SK-N-SH treated with all-trans-retinoic acid at 6 μM for 48 hours (cell line): ENCODE measurements at regions not wholly inside any gene's neighbourhood (a gene's known extent, or its start where the extent isn't known, plus 50 kb on each side); places are given as distances from the start of the nearest gene placed in this dataset.

Source experiments
- ARNTL ChIP-seq: fragments of 450-650 bp; formaldehyde crosslinking; IDR thresholded peaks from 2 replicates; pipeline ENCODE4 v1.5.0; 2020; ENCODE audit warnings: low read depth, mild to moderate bottlenecking, moderate library complexity, borderline replicate concordance
- ISL1 ChIP-seq: fragments of 250-450 bp; sonication (Bioruptor Pico); IDR thresholded peaks from 2 replicates; pipeline ENCODE4 v2.1.2; 2022; ENCODE audit warnings: mild to moderate bottlenecking, moderate library complexity
- RARB ChIP-seq: fragments of 250-450 bp; sonication (Bioruptor Pico); IDR thresholded peaks from 2 replicates; pipeline ENCODE4 v1.8.0; 2021; ENCODE audit warnings: mild to moderate bottlenecking, moderate library complexity
- SNAI2 ChIP-seq: fragments of 250-450 bp; sonication (Bioruptor Pico); IDR thresholded peaks from 2 replicates; pipeline ENCODE4 v1.5.0; 2020; ENCODE audit warnings: mild to moderate bottlenecking, moderate library complexity
- TOX ChIP-seq: fragments of 250-450 bp; sonication (Bioruptor Pico); IDR thresholded peaks from 2 replicates; pipeline ENCODE4 v1.8.0; 2021; ENCODE audit warnings: mild to moderate bottlenecking, moderate library complexity, borderline replicate concordance
- ZC3H10 ChIP-seq: fragments of 250-450 bp; sonication (Bioruptor Pico); IDR thresholded peaks from 2 replicates; pipeline ENCODE4 v1.5.1; 2021; ENCODE audit warnings: mild to moderate bottlenecking, moderate library complexity
- ZNF70 ChIP-seq: fragments of 450-650 bp; formaldehyde crosslinking; IDR thresholded peaks from 2 replicates; pipeline ENCODE4 v1.5.0; 2020; ENCODE audit warnings: mild to moderate bottlenecking, moderate library complexity
- TF ChIP-seq, protein P1 (sequence below): fragments of 250-450 bp; sonication (Bioruptor Pico); IDR thresholded peaks from 2 replicates; pipeline ENCODE4 v1.8.0; 2020; ENCODE audit warnings: mild to moderate bottlenecking, moderate library complexity, borderline replicate concordance
- TF ChIP-seq, protein P2 (sequence below): fragments of 250-450 bp; sonication (Bioruptor Pico); IDR thresholded peaks from 2 replicates; pipeline ENCODE4 v1.5.1; 2020; ENCODE audit warnings: low read depth, mild to moderate bottlenecking, moderate library complexity

DNA sequence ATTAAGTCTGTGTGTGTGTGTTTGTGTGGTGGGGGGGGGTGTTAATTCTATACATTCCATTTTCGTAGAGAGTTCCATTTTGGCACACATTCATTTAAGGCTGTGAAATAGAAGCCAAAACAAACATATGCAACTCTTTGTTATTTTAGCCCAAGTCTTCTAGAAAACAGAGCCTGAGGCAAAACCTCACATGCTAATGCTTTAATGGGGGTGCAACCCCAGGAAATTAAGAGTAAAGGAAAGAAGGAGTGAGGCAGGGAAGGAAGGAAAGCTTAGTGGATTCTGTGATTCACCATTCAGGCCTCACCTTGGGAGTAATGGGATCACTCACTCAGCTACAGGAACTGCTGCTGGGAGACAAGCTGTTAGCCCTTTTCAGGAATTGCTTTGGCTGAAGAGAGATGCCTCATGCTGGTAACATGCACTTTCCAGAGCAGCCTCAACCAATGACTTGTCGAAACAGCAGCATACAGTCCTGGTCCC, 73.0 kb upstream of the CTTNBP2 start:
- no peak for TF ChIP-seq ARNTL (CRISPR knock-in tag)
- no peak for TF ChIP-seq ISL1 (CRISPR knock-in tag)
- no peak for TF ChIP-seq RARB
- TF ChIP-seq, protein P1, sequence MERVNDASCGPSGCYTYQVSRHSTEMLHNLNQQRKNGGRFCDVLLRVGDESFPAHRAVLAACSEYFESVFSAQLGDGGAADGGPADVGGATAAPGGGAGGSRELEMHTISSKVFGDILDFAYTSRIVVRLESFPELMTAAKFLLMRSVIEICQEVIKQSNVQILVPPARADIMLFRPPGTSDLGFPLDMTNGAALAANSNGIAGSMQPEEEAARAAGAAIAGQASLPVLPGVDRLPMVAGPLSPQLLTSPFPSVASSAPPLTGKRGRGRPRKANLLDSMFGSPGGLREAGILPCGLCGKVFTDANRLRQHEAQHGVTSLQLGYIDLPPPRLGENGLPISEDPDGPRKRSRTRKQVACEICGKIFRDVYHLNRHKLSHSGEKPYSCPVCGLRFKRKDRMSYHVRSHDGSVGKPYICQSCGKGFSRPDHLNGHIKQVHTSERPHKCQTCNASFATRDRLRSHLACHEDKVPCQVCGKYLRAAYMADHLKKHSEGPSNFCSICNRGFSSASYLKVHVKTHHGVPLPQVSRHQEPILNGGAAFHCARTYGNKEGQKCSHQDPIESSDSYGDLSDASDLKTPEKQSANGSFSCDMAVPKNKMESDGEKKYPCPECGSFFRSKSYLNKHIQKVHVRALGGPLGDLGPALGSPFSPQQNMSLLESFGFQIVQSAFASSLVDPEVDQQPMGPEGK (CRISPR knock-in tag) = no peak
- no peak for TF ChIP-seq ZNF70 (CRISPR knock-in tag)
- TF ChIP-seq ZC3H10 = no peak
- TF ChIP-seq, protein P2, sequence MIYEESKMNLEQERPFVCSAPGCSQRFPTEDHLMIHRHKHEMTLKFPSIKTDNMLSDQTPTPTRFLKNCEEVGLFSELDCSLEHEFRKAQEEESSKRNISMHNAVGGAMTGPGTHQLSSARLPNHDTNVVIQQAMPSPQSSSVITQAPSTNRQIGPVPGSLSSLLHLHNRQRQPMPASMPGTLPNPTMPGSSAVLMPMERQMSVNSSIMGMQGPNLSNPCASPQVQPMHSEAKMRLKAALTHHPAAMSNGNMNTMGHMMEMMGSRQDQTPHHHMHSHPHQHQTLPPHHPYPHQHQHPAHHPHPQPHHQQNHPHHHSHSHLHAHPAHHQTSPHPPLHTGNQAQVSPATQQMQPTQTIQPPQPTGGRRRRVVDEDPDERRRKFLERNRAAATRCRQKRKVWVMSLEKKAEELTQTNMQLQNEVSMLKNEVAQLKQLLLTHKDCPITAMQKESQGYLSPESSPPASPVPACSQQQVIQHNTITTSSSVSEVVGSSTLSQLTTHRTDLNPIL (CRISPR knock-in tag) = no peak
- TF ChIP-seq SNAI2 = no peak
- TF ChIP-seq TOX (CRISPR knock-in tag) = no peak
